Testis (tissue), 2 donors: ENCODE measurements at regions not wholly inside any gene's neighbourhood (a gene's known extent, or its start where the extent isn't known, plus 50 kb on each side); places are given as distances from the start of the nearest gene placed in this dataset.

Experiments used
- POLR2A ChIP-seq: fragments of 450-650 bp; IDR thresholded peaks from one replicate; pipeline ENCODE4 v1.6.1; 2017; ENCODE audit warnings: antibody characterized with exemption, mild to moderate bottlenecking, moderate library complexity
- TF ChIP-seq, protein P1 (sequence below), 3 experiments: fragments of 450-650 bp in 2 of 3; fragments of 200-600 bp in 1 of 3; sonication (generic) in 1 of 3; IDR thresholded peaks; one replicate each; pipeline ENCODE4 v1.5.1; 2016 to 2019; ENCODE audit warnings: antibody characterized with exemption in 3 of 3, mild to moderate bottlenecking in 2 of 3, moderate library complexity in 1 of 3

GRCh38 chr14:49134940-49135339 lies 451.2 kb downstream of the RPS29 start:
- TF ChIP-seq, protein P1, sequence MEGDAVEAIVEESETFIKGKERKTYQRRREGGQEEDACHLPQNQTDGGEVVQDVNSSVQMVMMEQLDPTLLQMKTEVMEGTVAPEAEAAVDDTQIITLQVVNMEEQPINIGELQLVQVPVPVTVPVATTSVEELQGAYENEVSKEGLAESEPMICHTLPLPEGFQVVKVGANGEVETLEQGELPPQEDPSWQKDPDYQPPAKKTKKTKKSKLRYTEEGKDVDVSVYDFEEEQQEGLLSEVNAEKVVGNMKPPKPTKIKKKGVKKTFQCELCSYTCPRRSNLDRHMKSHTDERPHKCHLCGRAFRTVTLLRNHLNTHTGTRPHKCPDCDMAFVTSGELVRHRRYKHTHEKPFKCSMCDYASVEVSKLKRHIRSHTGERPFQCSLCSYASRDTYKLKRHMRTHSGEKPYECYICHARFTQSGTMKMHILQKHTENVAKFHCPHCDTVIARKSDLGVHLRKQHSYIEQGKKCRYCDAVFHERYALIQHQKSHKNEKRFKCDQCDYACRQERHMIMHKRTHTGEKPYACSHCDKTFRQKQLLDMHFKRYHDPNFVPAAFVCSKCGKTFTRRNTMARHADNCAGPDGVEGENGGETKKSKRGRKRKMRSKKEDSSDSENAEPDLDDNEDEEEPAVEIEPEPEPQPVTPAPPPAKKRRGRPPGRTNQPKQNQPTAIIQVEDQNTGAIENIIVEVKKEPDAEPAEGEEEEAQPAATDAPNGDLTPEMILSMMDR (IDR thresholded peaks at IDR 0.05): no peak
- no peak for TF ChIP-seq POLR2A
